ENCODE measurements at regions not wholly inside any gene's neighbourhood (a gene's known extent, or its start where the extent isn't known, plus 50 kb on each side); places are given as distances from the start of the nearest gene placed in this dataset.

DNA sequence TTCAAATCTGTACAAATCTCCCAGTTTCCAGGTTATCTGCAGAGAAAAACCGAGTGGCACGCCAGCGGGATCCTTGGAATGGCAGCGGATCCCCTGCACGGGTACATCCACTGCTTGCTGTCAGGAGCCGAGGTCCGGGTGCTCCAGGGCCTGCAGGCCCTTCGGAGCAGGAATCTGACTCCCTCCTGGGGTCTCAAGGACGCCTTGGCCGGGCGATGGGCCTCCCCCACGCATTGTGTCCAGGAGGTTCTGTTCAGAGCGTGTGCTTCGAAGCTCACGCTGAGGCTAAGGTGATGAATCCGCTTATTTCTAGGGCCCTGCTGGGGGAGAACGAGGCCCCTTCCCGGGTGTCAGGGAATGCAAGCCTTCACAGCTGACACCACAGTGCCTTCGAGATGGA is 148.9 kb downstream of the SOX1 start:
- no peak for TF ChIP-seq EZH2 (IDR thresholded peaks at IDR 0.05; ENCODE audit: borderline replicate concordance)
- TF ChIP-seq, protein P1, sequence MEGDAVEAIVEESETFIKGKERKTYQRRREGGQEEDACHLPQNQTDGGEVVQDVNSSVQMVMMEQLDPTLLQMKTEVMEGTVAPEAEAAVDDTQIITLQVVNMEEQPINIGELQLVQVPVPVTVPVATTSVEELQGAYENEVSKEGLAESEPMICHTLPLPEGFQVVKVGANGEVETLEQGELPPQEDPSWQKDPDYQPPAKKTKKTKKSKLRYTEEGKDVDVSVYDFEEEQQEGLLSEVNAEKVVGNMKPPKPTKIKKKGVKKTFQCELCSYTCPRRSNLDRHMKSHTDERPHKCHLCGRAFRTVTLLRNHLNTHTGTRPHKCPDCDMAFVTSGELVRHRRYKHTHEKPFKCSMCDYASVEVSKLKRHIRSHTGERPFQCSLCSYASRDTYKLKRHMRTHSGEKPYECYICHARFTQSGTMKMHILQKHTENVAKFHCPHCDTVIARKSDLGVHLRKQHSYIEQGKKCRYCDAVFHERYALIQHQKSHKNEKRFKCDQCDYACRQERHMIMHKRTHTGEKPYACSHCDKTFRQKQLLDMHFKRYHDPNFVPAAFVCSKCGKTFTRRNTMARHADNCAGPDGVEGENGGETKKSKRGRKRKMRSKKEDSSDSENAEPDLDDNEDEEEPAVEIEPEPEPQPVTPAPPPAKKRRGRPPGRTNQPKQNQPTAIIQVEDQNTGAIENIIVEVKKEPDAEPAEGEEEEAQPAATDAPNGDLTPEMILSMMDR (IDR thresholded peaks at IDR 0.05; ENCODE audit: poor library complexity), result no peak
